Stimulated activated CD4-positive, alpha-beta T cell treated with anti-CD3 and anti-CD28 coated beads, Interleukin-4, amount 100 ng/mL, for 24 hours (primary cell): ENCODE measurements at regions not wholly inside any gene's neighbourhood (a gene's known extent, or its start where the extent isn't known, plus 50 kb on each side); places are given as distances from the start of the nearest gene placed in this dataset.
"Not testable (repeated sequence)": the region's sequence is repeated elsewhere in the genome, so short reads cannot be mapped to it uniquely, and the experiment has no call there.

Experiments
- DNase-seq: peaks from one replicate; pipeline ENCODE4 v3.0.0-alpha.2; 2020

- no peak for DNase-seq
Measured at GRCh38 chr4:110424144-110424543, 51.8 kb upstream of the ENPEP start.

DNA sequence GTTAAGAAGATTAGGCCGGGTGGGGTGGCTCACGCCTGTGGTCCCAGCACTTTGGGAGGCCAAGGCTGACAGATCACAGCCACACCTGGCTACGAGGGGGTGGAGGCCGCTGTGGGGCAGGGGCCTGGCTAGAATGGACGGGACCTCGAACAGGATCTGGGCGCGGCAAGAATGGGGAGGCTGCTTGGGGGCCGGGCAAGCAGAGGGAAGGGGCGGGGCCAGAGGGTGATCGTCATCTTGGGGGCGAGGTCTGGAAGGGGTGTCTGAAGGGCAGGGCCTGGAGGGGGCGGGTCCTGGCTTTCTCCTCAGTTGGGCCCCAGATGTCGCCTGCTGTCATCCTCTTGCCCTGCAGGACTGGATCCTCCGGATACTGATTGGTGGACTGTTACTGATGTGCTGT lies 57.3 kb upstream of the ENPEP start:
- no peak for DNase-seq

DNA sequence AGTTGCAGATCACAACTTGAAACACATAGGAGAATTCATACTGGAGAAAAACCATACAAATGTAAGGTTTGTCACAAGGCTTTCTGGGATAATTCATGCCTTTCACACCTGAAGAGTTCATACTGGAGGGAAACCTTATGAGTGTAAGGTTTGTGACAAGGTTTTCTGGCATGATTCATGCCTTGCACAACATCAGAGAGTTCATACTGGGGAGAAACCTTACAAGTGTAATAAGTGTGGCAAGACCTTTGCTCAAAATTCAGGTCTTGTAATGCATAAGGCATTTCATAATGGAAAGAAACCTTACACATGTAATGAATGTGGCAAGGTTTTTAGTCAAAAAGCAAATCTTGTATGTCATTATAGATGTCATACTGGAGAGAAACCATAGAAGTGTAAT lies 58.8 kb upstream of the ENPEP start:
- no peak for DNase-seq

GRCh38 chr4:110415478-110415877 lies 60.5 kb upstream of the ENPEP start:
- DNase-seq, result no peak

DNA sequence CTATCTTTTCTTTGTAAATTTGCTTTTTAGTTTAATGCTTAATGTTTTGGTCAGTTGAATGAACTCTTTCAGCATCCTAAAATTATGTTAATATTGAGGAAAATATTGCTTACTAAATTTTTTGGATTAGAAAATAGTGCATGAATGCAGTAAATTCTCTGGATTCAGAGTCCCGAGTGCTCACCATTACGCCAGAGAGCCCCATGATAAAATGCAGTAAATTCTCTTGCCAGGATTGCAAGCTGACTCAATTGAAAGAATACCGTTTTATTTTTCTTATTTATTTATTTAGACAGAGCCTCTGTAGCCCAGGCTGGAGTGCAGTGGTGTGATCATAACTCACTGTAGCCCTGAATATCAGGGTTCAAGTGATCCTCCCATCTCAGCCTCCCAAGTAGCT lies 60.9 kb upstream of the ENPEP start:
- DNase-seq, result no peak

DNA sequence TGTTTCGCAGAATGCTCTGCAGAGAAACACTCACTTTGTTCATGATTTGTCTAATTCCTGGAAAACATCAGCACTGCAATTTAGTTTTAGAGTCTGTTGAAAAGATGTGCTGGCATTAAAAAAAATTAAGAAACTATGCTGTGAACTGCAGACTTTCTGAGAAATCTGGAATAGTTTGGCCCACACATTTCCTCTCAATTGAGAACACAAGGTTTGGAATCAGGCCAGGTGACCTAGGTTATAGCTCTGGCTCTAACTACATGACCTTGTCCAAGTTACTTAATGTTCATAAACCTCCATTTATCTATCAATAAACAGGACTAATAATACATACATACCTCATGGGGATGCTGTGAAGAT lies 61.4 kb upstream of the ENPEP start:
- no peak for DNase-seq

DNA sequence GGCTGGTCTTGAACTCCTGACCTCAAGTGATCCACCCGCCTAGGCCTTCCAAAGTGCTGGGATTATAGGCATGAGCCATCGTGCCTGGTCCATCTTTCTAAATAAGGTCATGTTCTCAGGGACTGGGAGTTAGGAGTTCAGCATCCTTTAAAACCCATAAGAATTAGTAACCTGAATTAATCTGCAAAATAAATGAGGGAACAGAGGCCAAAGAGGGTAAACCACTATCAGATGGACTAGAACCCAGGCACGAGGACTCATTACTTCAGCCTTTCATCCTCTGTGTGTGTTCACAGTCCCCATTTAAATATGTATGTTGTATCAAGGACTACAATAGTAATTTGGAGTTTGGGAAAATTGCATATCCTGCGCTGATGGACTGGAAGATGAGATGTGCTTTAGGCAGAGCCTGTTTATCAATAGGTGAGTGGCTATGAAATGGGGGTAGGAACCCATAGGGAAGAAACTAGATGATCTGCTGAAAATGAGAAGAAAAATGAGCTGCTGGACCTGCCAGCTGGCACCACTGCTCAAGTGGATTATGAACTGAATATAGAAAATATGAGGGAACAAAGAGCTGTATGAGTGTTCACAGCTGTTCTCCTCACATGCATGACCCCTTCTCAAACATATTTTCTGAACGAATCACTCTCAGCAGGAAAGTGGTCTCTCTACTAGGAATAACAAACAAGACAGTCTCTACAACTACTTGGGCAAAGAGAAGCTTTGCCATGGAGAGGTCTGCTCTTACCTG lies 62.0 kb upstream of the ENPEP start:
- DNase-seq, result not testable (repeated sequence)

DNA sequence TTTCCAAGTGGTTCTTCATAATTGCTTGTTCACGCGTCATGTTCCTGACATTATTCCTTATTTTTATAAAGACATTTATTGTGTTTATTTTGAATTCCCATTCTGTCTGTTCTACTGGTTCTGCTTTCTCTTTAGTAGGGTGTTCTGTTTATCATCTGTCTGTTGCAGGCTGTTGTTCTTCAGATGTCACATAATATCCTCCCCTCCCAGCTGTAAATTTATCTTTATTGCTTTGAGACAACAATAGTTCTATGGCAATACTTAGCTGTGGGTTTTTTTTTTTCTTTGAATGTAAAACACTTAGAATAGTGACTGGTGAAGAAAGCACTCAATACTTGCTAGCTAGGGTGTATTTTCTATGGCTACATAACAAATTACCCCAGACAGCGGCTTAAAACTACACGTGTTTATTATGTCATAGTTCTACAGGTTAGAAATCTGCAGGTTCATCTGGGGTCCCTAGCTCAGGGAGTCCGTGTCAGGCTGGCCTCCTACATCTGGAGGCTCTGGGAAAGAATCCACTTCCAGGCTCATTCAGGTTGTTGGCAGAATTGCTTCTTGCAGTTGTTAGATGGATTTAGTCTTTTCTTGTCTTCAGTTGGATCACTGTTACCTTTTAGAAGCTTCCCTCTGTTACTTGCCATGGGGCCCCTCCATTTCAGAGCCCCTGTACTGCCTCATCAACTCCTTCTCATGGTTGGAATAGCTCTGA lies 63.4 kb upstream of the ENPEP start:
- no peak for DNase-seq

DNA sequence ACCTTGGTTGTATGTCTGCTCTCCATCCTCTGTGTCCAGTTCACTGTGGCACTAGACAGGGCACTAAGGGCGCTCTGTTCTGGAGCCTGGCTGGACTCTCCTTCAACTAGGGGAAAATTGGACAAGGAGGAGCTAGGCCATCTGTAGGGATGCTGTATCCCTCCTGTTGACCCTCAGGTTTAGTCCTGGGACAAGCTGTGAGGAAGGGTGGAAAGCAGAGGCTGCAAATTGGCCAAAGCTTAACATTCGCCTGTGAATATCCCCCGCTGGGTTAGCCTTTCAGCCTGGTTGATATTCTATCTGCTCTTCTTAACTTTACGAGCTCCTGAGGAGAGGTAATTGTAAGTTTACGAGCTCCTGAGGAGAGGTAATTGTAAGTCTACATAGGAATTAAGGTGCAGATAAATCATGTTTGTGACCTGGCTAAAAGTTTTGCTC lies 64.4 kb upstream of the ENPEP start:
- DNase-seq, result no peak

DNA sequence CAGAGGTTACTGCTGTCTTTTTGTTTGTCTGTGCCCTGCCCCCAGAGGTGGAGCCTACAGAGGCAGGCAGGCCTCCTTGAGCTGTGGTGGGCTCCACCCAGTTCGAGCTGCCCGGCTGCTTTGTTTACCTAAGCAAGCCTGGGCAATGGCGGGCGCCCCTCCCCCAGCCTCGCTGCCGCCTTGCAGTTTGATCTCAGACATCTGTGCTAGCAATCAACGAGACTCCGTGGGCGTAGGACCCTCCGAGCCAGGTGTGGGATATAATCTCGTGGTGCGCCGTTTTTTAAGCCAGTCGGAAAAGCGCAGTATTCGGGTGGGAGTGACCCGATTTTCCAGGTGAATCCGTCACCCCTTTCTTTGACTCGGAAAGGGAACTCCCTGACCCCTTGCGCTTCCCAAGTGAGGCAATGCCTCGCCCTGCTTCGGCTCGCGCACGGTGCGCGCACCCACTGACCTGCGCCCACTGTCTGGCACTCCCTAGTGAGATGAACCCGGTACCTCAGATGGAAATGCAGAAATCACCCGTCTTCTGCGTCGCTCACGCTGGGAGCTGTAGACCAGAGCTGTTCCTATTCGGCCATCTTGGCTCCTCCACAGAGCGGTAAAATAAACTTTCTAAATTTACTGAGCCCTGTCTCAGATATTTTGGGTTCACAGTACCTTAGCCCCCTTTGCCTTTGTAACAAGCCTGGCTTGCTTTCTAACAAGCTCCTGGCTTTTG lies 64.9 kb upstream of the ENPEP start:
- not testable (repeated sequence) for DNase-seq

DNA sequence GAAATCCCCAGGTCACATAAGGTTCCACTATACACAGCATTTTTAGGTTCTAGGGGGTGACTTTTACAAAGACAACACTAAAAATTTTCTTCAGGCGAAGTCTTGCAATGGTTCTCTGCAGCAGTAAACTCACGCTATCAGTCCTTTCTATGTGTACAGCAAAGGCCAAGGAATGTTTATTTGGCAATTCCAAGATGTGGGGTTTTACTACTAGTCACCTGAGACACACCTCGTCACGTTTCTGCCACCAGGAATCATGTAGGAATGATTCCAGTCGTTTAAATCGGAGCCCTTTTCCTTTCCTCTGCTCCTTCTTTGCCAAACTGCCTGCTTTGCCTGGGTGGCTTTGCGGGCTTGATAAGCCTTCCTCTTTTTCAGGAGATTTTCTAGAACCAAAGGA lies 75.9 kb upstream of the ENPEP start:
- no peak for DNase-seq

GRCh38 chr4:110399046-110399445 lies 76.9 kb upstream of the ENPEP start:
- DNase-seq, result not testable (repeated sequence)

GRCh38 chr4:110396963-110397362 lies 79.0 kb upstream of the ENPEP start:
- DNase-seq, result no peak

DNA sequence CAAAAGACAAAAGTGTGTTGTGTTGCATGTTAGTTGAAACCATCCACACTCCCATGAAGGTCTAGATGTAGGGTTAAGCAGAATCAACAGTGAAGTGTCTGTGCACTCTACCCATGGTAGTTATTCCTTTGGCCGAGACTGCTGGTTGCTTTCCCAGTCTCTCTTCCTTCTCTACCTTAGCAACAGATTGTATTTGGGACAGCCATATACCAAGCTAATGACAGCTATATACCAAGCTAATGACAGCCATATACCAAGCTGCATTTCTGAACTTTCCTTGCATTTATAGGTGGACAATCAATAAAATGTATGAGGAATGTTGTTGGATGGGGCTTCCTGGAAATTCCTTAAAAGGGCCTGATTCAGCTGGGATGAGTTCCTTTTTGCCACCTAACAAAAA lies 80.5 kb upstream of the ENPEP start:
- DNase-seq, result no peak

GRCh38 chr4:110394871-110395270 lies 81.1 kb upstream of the ENPEP start:
- DNase-seq, result no peak

- no peak for DNase-seq
Measured at GRCh38 chr4:110381784-110382183, 94.2 kb upstream of the ENPEP start.

- no peak for DNase-seq
Measured at GRCh38 chr4:110372485-110372884, 103.5 kb upstream of the ENPEP start.

GRCh38 chr4:110371016-110371770 lies 104.8 kb upstream of the ENPEP start:
- no peak for DNase-seq

- no peak for DNase-seq
Measured at GRCh38 chr4:110368409-110368808, 107.5 kb upstream of the ENPEP start.

DNA sequence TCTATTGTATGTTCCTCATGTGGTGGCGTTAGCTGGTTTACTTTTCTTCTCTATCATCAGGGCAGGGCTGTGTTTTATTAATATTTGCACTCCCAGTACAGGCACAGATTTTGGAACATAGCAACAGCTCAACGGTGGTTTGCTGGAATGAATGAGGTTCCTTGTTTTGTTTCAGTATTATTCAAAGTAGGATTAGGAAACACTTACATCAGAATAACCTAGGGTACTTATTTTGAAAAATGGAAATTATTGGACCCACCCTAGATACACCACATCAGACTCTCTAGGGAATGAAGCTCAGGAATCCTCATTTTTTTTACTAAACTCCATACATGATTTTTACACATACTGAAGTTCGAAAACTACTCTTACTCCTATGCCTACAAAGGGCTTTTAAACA lies 108.8 kb upstream of the ENPEP start:
- no peak for DNase-seq

- no peak for DNase-seq
Measured at GRCh38 chr4:110365761-110366160, 110.2 kb upstream of the ENPEP start.

- DNase-seq, result no peak
Measured at GRCh38 chr4:110364911-110365520, 110.9 kb upstream of the ENPEP start.

DNA sequence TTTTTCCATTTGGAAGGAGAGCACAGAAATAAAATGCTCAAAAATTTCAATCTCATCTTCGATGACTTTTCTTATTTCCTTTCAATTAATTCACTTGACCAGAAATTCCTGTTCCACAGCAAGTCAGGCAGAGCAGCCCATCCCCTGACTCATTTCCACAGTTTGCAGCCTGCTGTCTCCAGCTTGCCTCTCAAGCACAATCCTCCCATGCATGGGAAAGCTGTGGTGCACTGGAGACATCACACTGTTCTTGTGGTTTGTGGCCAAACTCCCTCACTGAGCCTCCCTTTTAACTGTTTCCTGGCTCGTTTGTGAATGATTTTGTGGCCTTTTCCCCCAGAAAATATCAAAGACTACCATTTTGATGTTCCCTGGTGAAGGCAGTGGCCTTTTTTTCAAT lies 114.0 kb upstream of the ENPEP start:
- DNase-seq, result no peak
